H9 (cell line): ENCODE measurements at regions not wholly inside any gene's neighbourhood (a gene's known extent, or its start where the extent isn't known, plus 50 kb on each side); places are given as distances from the start of the nearest gene placed in this dataset.

ENCODE experiments used
- DNase-seq: peaks from one replicate; pipeline ENCODE4 v3.0.0-alpha.2; 2017
- H2AFZ ChIP-seq: one replicate; pipeline ENCODE4 v1.6.1; 2013; ENCODE audit warnings: mild to moderate bottlenecking, low read length, control low read depth, moderate library complexity
- H2AK5ac ChIP-seq: 2 replicates; pipeline ENCODE4 v1.6.1; 2013; ENCODE audit warnings: low read length, control low read depth, mixed read lengths; ENCODE audit not compliant: insufficient read length
- H2BK120ac ChIP-seq: one replicate; pipeline ENCODE4 v1.6.1; 2013; ENCODE audit warnings: low read depth, mild to moderate bottlenecking, low read length, control low read depth, inconsistent platforms; ENCODE audit not compliant: poor library complexity, severe bottlenecking
- H2BK12ac ChIP-seq: 2 replicates; pipeline ENCODE4 v1.6.1; 2013; ENCODE audit warnings: low read length, control low read depth, mixed read lengths, low read depth; ENCODE audit not compliant: insufficient read length
- H2BK15ac ChIP-seq: 2 replicates; pipeline ENCODE4 v1.6.1; 2013; ENCODE audit warnings: low read depth, low read length, control low read depth
- H2BK20ac ChIP-seq: one replicate; pipeline ENCODE4 v1.6.1; 2013; ENCODE audit warnings: low read depth, mild to moderate bottlenecking, low read length, control low read depth, inconsistent platforms; ENCODE audit not compliant: poor library complexity, severe bottlenecking
- H2BK5ac ChIP-seq: 2 replicates; pipeline ENCODE4 v1.6.1; 2013; ENCODE audit warnings: low read length, control low read depth, mixed read lengths; ENCODE audit not compliant: insufficient read length
- H3K14ac ChIP-seq: 2 replicates; pipeline ENCODE4 v1.6.1; 2013; ENCODE audit warnings: low read length, control low read depth; ENCODE audit not compliant: insufficient read depth
- H3K18ac ChIP-seq: 2 replicates; pipeline ENCODE4 v1.6.1; 2013; ENCODE audit warnings: low read depth, mild to moderate bottlenecking, mixed read lengths, low read length, control low read depth; ENCODE audit not compliant: insufficient read length
- H3K23ac ChIP-seq: 2 replicates; pipeline ENCODE4 v1.6.1; 2013; ENCODE audit warnings: low read length, control low read depth, mixed read lengths, low read depth; ENCODE audit not compliant: insufficient read length
- H3K23me2 ChIP-seq: 2 replicates; pipeline ENCODE4 v1.6.1; 2013; ENCODE audit warnings: low read depth, mild to moderate bottlenecking, mixed read lengths, low read length, control low read depth; ENCODE audit not compliant: insufficient read length, poor library complexity, severe bottlenecking
- H3K27ac ChIP-seq: 2 replicates; pipeline ENCODE4 v1.5.1; 2013; ENCODE audit warnings: low read length, control low read depth, mixed read lengths, low read depth; ENCODE audit not compliant: insufficient read length
- H3K27me3 ChIP-seq: 2 replicates; pipeline ENCODE4 v1.6.1; 2013; ENCODE audit warnings: low read length, control low read depth, inconsistent platforms; ENCODE audit not compliant: insufficient read depth
- H3K4ac ChIP-seq: 2 replicates; pipeline ENCODE4 v1.6.1; 2013; ENCODE audit warnings: low read depth, mild to moderate bottlenecking, control low read depth, inconsistent platforms, low read length, moderate library complexity
- H3K4me1 ChIP-seq: 2 replicates; pipeline ENCODE4 v1.6.1; 2013; ENCODE audit warnings: low read length, control low read depth, inconsistent platforms; ENCODE audit not compliant: insufficient read depth
- H3K4me2 ChIP-seq: 2 replicates; pipeline ENCODE4 v1.6.1; 2013; ENCODE audit warnings: low read length, control low read depth, mixed read lengths; ENCODE audit not compliant: insufficient read length, insufficient read depth
- H3K56ac ChIP-seq: 2 replicates; pipeline ENCODE4 v1.6.1; 2013; ENCODE audit warnings: low read depth, mild to moderate bottlenecking, mixed read lengths, low read length, control low read depth; ENCODE audit not compliant: insufficient read length
- H3K79me1 ChIP-seq: 2 replicates; pipeline ENCODE4 v1.6.1; 2013; ENCODE audit warnings: low read depth, mild to moderate bottlenecking, moderate library complexity, low read length, control low read depth, inconsistent platforms; ENCODE audit not compliant: insufficient read depth, poor library complexity, severe bottlenecking
- H3K79me2 ChIP-seq: 2 replicates; pipeline ENCODE4 v1.6.1; 2013; ENCODE audit warnings: low read length, control low read depth, inconsistent platforms; ENCODE audit not compliant: insufficient read depth
- H3K9ac ChIP-seq: 2 replicates; pipeline ENCODE4 v1.6.1; 2013; ENCODE audit warnings: low read length, control low read depth, mixed read lengths; ENCODE audit not compliant: insufficient read length; ENCODE audit errors: extremely low read depth
- H3K9me3 ChIP-seq: one replicate; pipeline ENCODE4 v1.6.1; 2013; ENCODE audit warnings: low read depth, low read length, inconsistent platforms; ENCODE audit not compliant: control insufficient read depth
- H3T11ph ChIP-seq: one replicate; pipeline ENCODE4 v1.6.1; 2013; ENCODE audit warnings: mild to moderate bottlenecking, low read length, control low read depth, inconsistent platforms
- H4K20me1 ChIP-seq: one replicate; pipeline ENCODE4 v1.6.1; 2013; ENCODE audit not compliant: control insufficient read depth, insufficient read length, insufficient read depth
- H4K5ac ChIP-seq: 2 replicates; pipeline ENCODE4 v1.6.1; 2013; ENCODE audit warnings: low read depth, mild to moderate bottlenecking, mixed read lengths, low read length, control low read depth; ENCODE audit not compliant: insufficient read length
- H4K8ac ChIP-seq: replicated peaks from 2 replicates; pipeline ENCODE4 v1.6.1; 2013; ENCODE audit warnings: low read length, control low read depth, mixed read lengths, low read depth; ENCODE audit not compliant: insufficient read length
- H4K91ac ChIP-seq: 2 replicates; pipeline ENCODE4 v1.6.1; 2013; ENCODE audit warnings: low read depth, mild to moderate bottlenecking, moderate library complexity, mixed read lengths, low read length, control low read depth; ENCODE audit not compliant: insufficient read length
- H3K27ac Mint-ChIP-seq, 3 experiments: 2 replicates in 2 of 3; 3 replicates in 1 of 3; pipeline ENCODE4 v1.8.0; 2020 to 2021; ENCODE audit warnings: mixed read lengths in 3 of 3, mild to moderate bottlenecking in 1 of 3, moderate library complexity in 1 of 3
- H3K27me3 Mint-ChIP-seq: 2 replicates; pipeline ENCODE4 v1.8.0; 2021; ENCODE audit warnings: low read depth, mild to moderate bottlenecking, moderate library complexity, mixed read lengths
- H3K36me3 Mint-ChIP-seq, 3 experiments: 2 replicates in 2 of 3; 3 replicates in 1 of 3; pipeline ENCODE4 v1.8.0; 2020 to 2021; ENCODE audit warnings: low read depth in 3 of 3, mixed read lengths in 3 of 3; ENCODE audit not compliant: insufficient read depth in 1 of 3
- H3K4me1 Mint-ChIP-seq, 2 experiments: 2 replicates each; pipeline ENCODE4 v1.8.0; 2020; ENCODE audit warnings: mixed read lengths in 2 of 2
- H3K4me3 Mint-ChIP-seq, 2 experiments: 2 replicates in 1 of 2; 3 replicates in 1 of 2; pipeline ENCODE4 v1.8.0; 2020 to 2021; ENCODE audit warnings: mild to moderate bottlenecking in 2 of 2, mixed read lengths in 2 of 2, moderate library complexity in 1 of 2
- H3K9me3 Mint-ChIP-seq, 2 experiments: 2 replicates in 1 of 2; 3 replicates in 1 of 2; pipeline ENCODE4 v1.8.0; 2020; ENCODE audit warnings: mild to moderate bottlenecking in 2 of 2, mixed read lengths in 2 of 2, moderate library complexity in 1 of 2
- WGBS: extraction: QIAGEN DNeasy Blood & Tissue Kit; methylation state at CpG from one replicate; pipeline ENCODE4 v1.1.7; 2013; ENCODE audit warnings: missing lambda C conversion rate, low lambda C conversion rate, mixed read lengths; ENCODE audit not compliant: insufficient read length; ENCODE audit errors: extremely low coverage; 5-methylcytosine and 5-hydroxymethylcytosine counted together
- TF ChIP-seq, protein P1 (sequence below): fragments of 200-600 bp; sonication (generic); conservative IDR thresholded peaks from 3 replicates; pipeline ENCODE4 v1.8.0; 2021; ENCODE audit warnings: antibody characterized with exemption, mild to moderate bottlenecking

DNA sequence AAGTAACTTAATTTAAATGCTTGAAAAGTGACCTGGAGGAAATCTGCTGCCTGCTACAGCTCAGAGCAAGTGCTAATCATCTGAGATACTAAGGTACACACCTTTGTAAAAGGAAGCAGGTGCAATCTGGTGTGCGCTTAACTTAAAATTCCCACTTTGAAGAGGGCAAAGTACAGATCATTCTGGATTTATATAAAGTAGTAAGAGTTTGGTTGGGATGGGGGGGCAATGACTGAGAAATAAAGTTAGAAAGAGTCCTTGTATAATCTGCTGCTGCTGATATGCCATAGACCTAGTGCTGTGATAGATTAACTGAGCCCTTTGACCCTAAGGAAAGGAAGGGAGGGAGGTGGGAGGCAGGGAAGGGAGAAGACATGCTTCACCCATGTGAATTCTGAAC is 141.0 kb downstream of the MTNR1A start:
- Mint-ChIP-seq H3K27me3 (peaks cover 2% of the 10 kb centered on the region), H3K27ac (no peak overlapping the region), H3K36me3 (no peaks in the 10 kb centered on the region), H3K4me1 (no peaks in the 10 kb centered on the region), H3K4me3 (no peak overlapping the region), H3K9me3 (no peaks in the 10 kb centered on the region)
- TF ChIP-seq, protein P1, sequence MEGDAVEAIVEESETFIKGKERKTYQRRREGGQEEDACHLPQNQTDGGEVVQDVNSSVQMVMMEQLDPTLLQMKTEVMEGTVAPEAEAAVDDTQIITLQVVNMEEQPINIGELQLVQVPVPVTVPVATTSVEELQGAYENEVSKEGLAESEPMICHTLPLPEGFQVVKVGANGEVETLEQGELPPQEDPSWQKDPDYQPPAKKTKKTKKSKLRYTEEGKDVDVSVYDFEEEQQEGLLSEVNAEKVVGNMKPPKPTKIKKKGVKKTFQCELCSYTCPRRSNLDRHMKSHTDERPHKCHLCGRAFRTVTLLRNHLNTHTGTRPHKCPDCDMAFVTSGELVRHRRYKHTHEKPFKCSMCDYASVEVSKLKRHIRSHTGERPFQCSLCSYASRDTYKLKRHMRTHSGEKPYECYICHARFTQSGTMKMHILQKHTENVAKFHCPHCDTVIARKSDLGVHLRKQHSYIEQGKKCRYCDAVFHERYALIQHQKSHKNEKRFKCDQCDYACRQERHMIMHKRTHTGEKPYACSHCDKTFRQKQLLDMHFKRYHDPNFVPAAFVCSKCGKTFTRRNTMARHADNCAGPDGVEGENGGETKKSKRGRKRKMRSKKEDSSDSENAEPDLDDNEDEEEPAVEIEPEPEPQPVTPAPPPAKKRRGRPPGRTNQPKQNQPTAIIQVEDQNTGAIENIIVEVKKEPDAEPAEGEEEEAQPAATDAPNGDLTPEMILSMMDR = no peak
- Histone ChIP-seq H3K4me2 (no peak overlapping the region), H3K9ac (no peak overlapping the region), H3K4me1 (no peaks in the 10 kb centered on the region), H2BK12ac (no peak overlapping the region), H3K4ac (no peak overlapping the region), H2BK5ac (no peak overlapping the region), H3K56ac (no peak overlapping the region), H3K23me2 (no peaks in the 10 kb centered on the region), H4K5ac (no peak overlapping the region), H3K18ac (no peak overlapping the region), H2AFZ (no peak overlapping the region), H4K8ac (no peak overlapping the region), H3K23ac (no peak overlapping the region), H4K91ac (no peak overlapping the region), H3T11ph (no peak overlapping the region), H2BK120ac (no peak overlapping the region), H3K9me3 (no peaks in the 10 kb centered on the region), H3K27me3 (no peaks in the 10 kb centered on the region), H2BK15ac (no peak overlapping the region), H4K20me1 (no peaks in the 10 kb centered on the region), H3K14ac (no peak overlapping the region), H2AK5ac (no peak overlapping the region), H3K79me1 (no peaks in the 10 kb centered on the region), H2BK20ac (no peak overlapping the region), H3K27ac (no peak overlapping the region), H3K79me2 (no peaks in the 10 kb centered on the region)
- DNase-seq = no peak
- no CpG with 5 or more reads among the region's 1 CpG for WGBS
